Lung (tissue), 11 donors: ENCODE measurements at regions not wholly inside any gene's neighbourhood (a gene's known extent, or its start where the extent isn't known, plus 50 kb on each side); places are given as distances from the start of the nearest gene placed in this dataset.

Experiments
- ATAC-seq: fragments of 200-7000 bp; cut with Tn5 transposase; one replicate; pipeline ENCODE4 v1.9.1; 2020; ENCODE audit warnings: moderate number of reproducible peaks; ENCODE audit not compliant: insufficient read depth, low FRiP score
- DNase-seq, 3 donors: peaks; one replicate each; pipeline ENCODE4 v3.0.0-alpha.2; 2013 to 2017
- H3K27ac ChIP-seq, 2 donors: one replicate each; pipeline ENCODE4 v1.5.1; 2013; ENCODE audit warnings: mild to moderate bottlenecking in 2 of 2, moderate library complexity in 2 of 2, control low read depth in 1 of 2, inconsistent platforms in 1 of 2, low read depth in 1 of 2, low read length in 1 of 2
- H3K27me3 ChIP-seq, 3 donors: one replicate each; pipeline ENCODE4 v1.5.1; 2013; ENCODE audit warnings: low read length in 2 of 3; ENCODE audit not compliant: control insufficient read depth in 3 of 3, insufficient read depth in 3 of 3
- H3K36me3 ChIP-seq, 4 donors: one replicate each; pipeline ENCODE4 v1.5.1; 2013; ENCODE audit warnings: low read length in 4 of 4, mild to moderate bottlenecking in 1 of 4, moderate library complexity in 1 of 4; ENCODE audit not compliant: control insufficient read depth in 4 of 4, insufficient read depth in 4 of 4
- H3K4me1 ChIP-seq, 5 donors: one replicate each; pipeline ENCODE4 v1.5.1; 2013; ENCODE audit warnings: low read length in 5 of 5, mild to moderate bottlenecking in 2 of 5, moderate library complexity in 1 of 5; ENCODE audit not compliant: control insufficient read depth in 5 of 5, insufficient read depth in 5 of 5
- H3K4me3 ChIP-seq: one replicate; pipeline ENCODE4 v1.5.1; 2013; ENCODE audit warnings: mild to moderate bottlenecking, control low read depth, moderate library complexity
- H3K9ac ChIP-seq, 2 donors: one replicate each; pipeline ENCODE4 v1.5.1; 2013; ENCODE audit warnings: low read length in 2 of 2, control low read depth in 1 of 2; ENCODE audit not compliant: insufficient read depth in 1 of 2
- H3K9me3 ChIP-seq, 4 donors: one replicate each; pipeline ENCODE4 v1.5.1; 2013; ENCODE audit warnings: low read length in 3 of 4, mild to moderate bottlenecking in 1 of 4, moderate library complexity in 1 of 4; ENCODE audit not compliant: control insufficient read depth in 4 of 4, insufficient read depth in 3 of 4
- CTCF ChIP-seq: IDR thresholded peaks from 2 replicates; pipeline ENCODE4 v1.5.1; 2012; ENCODE audit warnings: mild to moderate bottlenecking; ENCODE audit errors: control extremely low read depth, extremely low read depth
- WGBS, 2 donors: extraction: QIAGEN DNeasy Blood & Tissue Kit; methylation state at CpG; one replicate each; pipeline ENCODE4 v1.1.7; 2013; 5-methylcytosine and 5-hydroxymethylcytosine counted together
- donor health status: control.
- donor health status: control.
- donor health status: Bipolar disorder and iron deficiency.
- donor health status: healthy.
- donor health status: DM: yes; HTN: yes; CAD: no.

- H3K27ac ChIP-seq: no peak overlapping the region
Observed at GRCh38 chr10:10591715-10592341, 425.8 kb upstream of the CELF2 start.

GRCh38 chr10:10596256-10596655 is 421.4 kb upstream of the CELF2 start:
- no peak for ATAC-seq
- 81 to 95% methylated on average over 2 of the region's 2 CpGs for WGBS, 2 donors
- Histone ChIP-seq H3K9ac (no peak overlapping the region), H3K36me3 (no peaks in the 10 kb centered on the region), H3K27ac (no peak overlapping the region), H3K4me3 (no peak overlapping the region), H3K9me3 (no peaks in the 10 kb centered on the region), H3K27me3 (no peaks in the 10 kb centered on the region), H3K4me1 (peaks cover 0 to 6% (median 0%) of the 10 kb centered on the region in 5 donors)
- DNase-seq: no peak
- TF ChIP-seq CTCF: no peak

More at GRCh38 chr10:10591715-10592341, 425.8 kb upstream of the CELF2 start:
- Histone ChIP-seq H3K9ac (no peak overlapping the region), H3K27me3 (no peaks in the 10 kb centered on the region), H3K4me3 (no peak overlapping the region), H3K4me1 (peaks cover 0 to 13% (median 4%) of the 10 kb centered on the region in 5 donors), H3K9me3 (no peaks in the 10 kb centered on the region), H3K36me3 (no peaks in the 10 kb centered on the region)
- ATAC-seq (no peak), DNase-seq (peak in 2 of 3 donors; percentile 45 to 69)
- no peak for TF ChIP-seq CTCF
- WGBS, 2 donors: 72 to 87% methylated on average over 8 of the region's 8 CpGs

- no peaks in the 10 kb centered on the region for H3K9me3 ChIP-seq
- H3K27me3 ChIP-seq: no peaks in the 10 kb centered on the region
- no peaks in the 10 kb centered on the region for H3K36me3 ChIP-seq
- no peak for TF ChIP-seq CTCF
- H3K27ac ChIP-seq: no peak overlapping the region
- ATAC-seq (no peak), DNase-seq (no peak)
- H3K4me3 ChIP-seq: no peak overlapping the region
- 88 to 92% methylated on average over 5 of the region's 5 CpGs for whole genome bisulfite sequencing, 2 donors
- H3K4me1 ChIP-seq: no peaks in the 10 kb centered on the region
- H3K9ac ChIP-seq: no peak overlapping the region
Observed at GRCh38 chr10:10598297-10598696, 419.4 kb upstream of the CELF2 start.

GRCh38 chr10:10600004-10600403 is 417.7 kb upstream of the CELF2 start:
- TF ChIP-seq CTCF: no peak
- no peaks in the 10 kb centered on the region for H3K27me3 ChIP-seq
- 82% methylated on average over 5 of the region's 5 CpGs for WGBS, 2 donors

More at GRCh38 chr10:10600004-10600403, 417.7 kb upstream of the CELF2 start:
- no peaks in the 10 kb centered on the region for H3K9me3 ChIP-seq
- ATAC-seq (no peak), DNase-seq (no peak)
- no peaks in the 10 kb centered on the region for H3K4me1 ChIP-seq
- no peak overlapping the region for H3K4me3 ChIP-seq
- no peak overlapping the region for H3K27ac ChIP-seq
- no peak overlapping the region for H3K9ac ChIP-seq
- H3K36me3 ChIP-seq: no peaks in the 10 kb centered on the region
